ENCODE measurements at regions not wholly inside any gene's neighbourhood (a gene's known extent, or its start where the extent isn't known, plus 50 kb on each side); places are given as distances from the start of the nearest gene placed in this dataset.

- DNase-seq (ENCODE audit: low spot score), result no peak
- POLR2A ChIA-PET, result interaction anchor here (0.6 kb wide), 1 partner anchor 328 kb away, joined by 3 read pairs; no protein-coding TSS in a partner anchor
Observed at GRCh38 chr5:5822729-5823257, 400.3 kb downstream of the ICE1 start.

GRCh38 chr5:5816960-5817359, 394.5 kb downstream of the ICE1 start:
- POLR2A ChIA-PET, result no interaction called here
- no peak for DNase-seq (ENCODE audit: low spot score)
- Mint-ChIP-seq H3K4me3 (no peak overlapping the region), H3K27ac (no peak overlapping the region), H3K4me1 (no peaks in the 10 kb centered on the region), H3K9me3 (peaks cover 4% of the 10 kb centered on the region), H3K36me3 (no peaks in the 10 kb centered on the region), H3K27me3 (ENCODE audit: low read depth) (no peaks in the 10 kb centered on the region)
- CTCF ChIA-PET, result no interaction called here
- no peak for TF ChIP-seq USF1 (CRISPR knock-in tag; IDR thresholded peaks at IDR 0.05)
- no peak for TF ChIP-seq MLX (CRISPR knock-in tag; IDR thresholded peaks at IDR 0.05)
- TF ChIP-seq E2F1 (CRISPR knock-in tag; IDR thresholded peaks at IDR 0.05), result no peak
- no peak for TF ChIP-seq IRF1 (CRISPR knock-in tag; IDR thresholded peaks at IDR 0.05)
- TF ChIP-seq ZNF423 (CRISPR knock-in tag; IDR thresholded peaks at IDR 0.05), result no peak
- no peak for TF ChIP-seq RORB (CRISPR knock-in tag; IDR thresholded peaks at IDR 0.05)
- TF ChIP-seq ETV6 (CRISPR knock-in tag; IDR thresholded peaks at IDR 0.05), result no peak
- no peak for TF ChIP-seq NR2C2 (CRISPR knock-in tag; IDR thresholded peaks at IDR 0.05)
- no peak for TF ChIP-seq MAX (CRISPR knock-in tag; IDR thresholded peaks at IDR 0.05)
- TF ChIP-seq ATF2 (CRISPR knock-in tag; IDR thresholded peaks at IDR 0.05; ENCODE audit: borderline replicate concordance, low read depth), result no peak
- TF ChIP-seq ZMAT4 (CRISPR knock-in tag; IDR thresholded peaks at IDR 0.05), result no peak
- no peak for TF ChIP-seq SMAD3 (CRISPR knock-in tag; IDR thresholded peaks at IDR 0.05; ENCODE audit: borderline replicate concordance)
- ATAC-seq, result no peak

More at GRCh38 chr5:5822729-5823257, 400.3 kb downstream of the ICE1 start:
- CTCF ChIA-PET, result no interaction called here
- Mint-ChIP-seq H3K27ac (no peak overlapping the region), H3K9me3 (peaks cover 4% of the 10 kb centered on the region), H3K4me3 (no peak overlapping the region), H3K4me1 (peaks cover 7% of the 10 kb centered on the region; the same call in 1 of the 2 replicates), H3K27me3 (ENCODE audit: low read depth) (no peaks in the 10 kb centered on the region), H3K36me3 (no peaks in the 10 kb centered on the region)
- no peak for TF ChIP-seq ETV6 (CRISPR knock-in tag; IDR thresholded peaks at IDR 0.05)
- TF ChIP-seq ZBTB21 (CRISPR knock-in tag; IDR thresholded peaks at IDR 0.05; ENCODE audit: borderline replicate concordance), result no peak
- ATAC-seq, result no peak

GRCh38 chr5:5813441-5813840, 391.0 kb downstream of the ICE1 start:
- Mint-ChIP-seq H3K27me3 (ENCODE audit: low read depth) (no peaks in the 10 kb centered on the region), H3K36me3 (no peaks in the 10 kb centered on the region), H3K9me3 (no peaks in the 10 kb centered on the region), H3K27ac (no peak overlapping the region), H3K4me1 (no peaks in the 10 kb centered on the region), H3K4me3 (no peak overlapping the region)
- ChIA-PET CTCF (interaction anchor here (1.1 kb wide), 1 partner anchor 27 kb away, joined by 3 read pairs; no protein-coding TSS in a partner anchor), POLR2A (no interaction called here)
- DNase-seq (ENCODE audit: low spot score), result no peak
- no peak for ATAC-seq
- TF ChIP-seq SMAD4 (CRISPR knock-in tag; IDR thresholded peaks at IDR 0.05), result no peak
- no peak for TF ChIP-seq ESRRA (CRISPR knock-in tag; IDR thresholded peaks at IDR 0.05; ENCODE audit: borderline replicate concordance)
- TF ChIP-seq AFF4 (CRISPR knock-in tag; IDR thresholded peaks at IDR 0.05; ENCODE audit: borderline replicate concordance), result no peak
- no peak for TF ChIP-seq ZNF281 (CRISPR knock-in tag; IDR thresholded peaks at IDR 0.05)
- TF ChIP-seq ZNF671 (CRISPR knock-in tag; IDR thresholded peaks at IDR 0.05), result no peak
- no peak for TF ChIP-seq NFYB (CRISPR knock-in tag; conservative IDR thresholded peaks at IDR 0.05; ENCODE audit: low read depth)
- TF ChIP-seq ZNF317 (CRISPR knock-in tag; IDR thresholded peaks at IDR 0.05; ENCODE audit: borderline replicate concordance, low read depth), result no peak
- no peak for TF ChIP-seq NR2C2 (CRISPR knock-in tag; IDR thresholded peaks at IDR 0.05)
